CD4-positive, alpha-beta T cell treated with Interleukin-12 subunit alpha and Interleukin-12 subunit beta, for 1 hour (primary cell): ENCODE measurements at regions not wholly inside any gene's neighbourhood (a gene's known extent, or its start where the extent isn't known, plus 50 kb on each side); places are given as distances from the start of the nearest gene placed in this dataset.

ENCODE experiments used
- DNase-seq: peaks from one replicate; pipeline ENCODE4 v3.0.0-alpha.2; 2020

- DNase-seq: no peak
Measured at GRCh38 chr2:16869711-16870110, 204.1 kb upstream of the CYRIA start.

GRCh38 chr2:16862471-16862870, 196.8 kb upstream of the CYRIA start:
- no peak for DNase-seq

- DNase-seq: no peak
Measured at GRCh38 chr2:16861530-16861929, 195.9 kb upstream of the CYRIA start.

GRCh38 chr2:16861111-16861510, 195.5 kb upstream of the CYRIA start:
- no peak for DNase-seq

- no peak for DNase-seq
Measured at GRCh38 chr2:16860627-16861026, 195.0 kb upstream of the CYRIA start.

- DNase-seq: no peak
Measured at GRCh38 chr2:16855183-16855582, 189.5 kb upstream of the CYRIA start.

- DNase-seq: no peak
Measured at GRCh38 chr2:16853088-16853487, 187.5 kb upstream of the CYRIA start.

- DNase-seq: no peak
Measured at GRCh38 chr2:16852651-16853050, 187.0 kb upstream of the CYRIA start.

GRCh38 chr2:16851126-16851525, 185.5 kb upstream of the CYRIA start:
- DNase-seq: no peak

GRCh38 chr2:16840496-16841172, 175.0 kb upstream of the CYRIA start:
- no peak for DNase-seq

GRCh38 chr2:16832910-16833309, 167.3 kb upstream of the CYRIA start:
- DNase-seq: no peak

- DNase-seq: no peak
Measured at GRCh38 chr2:16828828-16829160, 163.2 kb upstream of the CYRIA start.

GRCh38 chr2:16828044-16828827, 162.6 kb upstream of the CYRIA start:
- DNase-seq: no peak

- DNase-seq: no peak
Measured at GRCh38 chr2:16824472-16824871, 158.8 kb upstream of the CYRIA start.

- DNase-seq: no peak
Measured at GRCh38 chr2:16821692-16822091, 156.1 kb upstream of the CYRIA start.

GRCh38 chr2:16818203-16818556, 152.5 kb upstream of the CYRIA start:
- DNase-seq: no peak

- no peak for DNase-seq
Measured at GRCh38 chr2:16817305-16818202, 151.9 kb upstream of the CYRIA start.

- no peak for DNase-seq
Measured at GRCh38 chr2:16816522-16816921, 150.9 kb upstream of the CYRIA start.

GRCh38 chr2:16816016-16816415, 150.4 kb upstream of the CYRIA start:
- no peak for DNase-seq

GRCh38 chr2:16813593-16813992, 148.0 kb upstream of the CYRIA start:
- DNase-seq: no peak

- no peak for DNase-seq
Measured at GRCh38 chr2:16798472-16798871, 132.8 kb upstream of the CYRIA start.

GRCh38 chr2:16791496-16791895, 125.9 kb upstream of the CYRIA start:
- no peak for DNase-seq

- DNase-seq: no peak
Measured at GRCh38 chr2:16785149-16785548, 119.5 kb upstream of the CYRIA start.

- no peak for DNase-seq
Measured at GRCh38 chr2:16784652-16785051, 119.0 kb upstream of the CYRIA start.
